ENCODE measurements at regions not wholly inside any gene's neighbourhood (a gene's known extent, or its start where the extent isn't known, plus 50 kb on each side); places are given as distances from the start of the nearest gene placed in this dataset.
A peak's percentile ranks its signal among the peaks of the same experiment; 100 is the strongest.
"Not testable (repeated sequence)": the region's sequence is repeated elsewhere in the genome, so short reads cannot be mapped to it uniquely, and the experiment has no call there.

GRCh38 chr3:105976196-105976595 lies 107.4 kb upstream of the CBLB start:
- DNase-seq (ENCODE audit: low spot score) (no peak), FAIRE-seq (no peak)

DNA sequence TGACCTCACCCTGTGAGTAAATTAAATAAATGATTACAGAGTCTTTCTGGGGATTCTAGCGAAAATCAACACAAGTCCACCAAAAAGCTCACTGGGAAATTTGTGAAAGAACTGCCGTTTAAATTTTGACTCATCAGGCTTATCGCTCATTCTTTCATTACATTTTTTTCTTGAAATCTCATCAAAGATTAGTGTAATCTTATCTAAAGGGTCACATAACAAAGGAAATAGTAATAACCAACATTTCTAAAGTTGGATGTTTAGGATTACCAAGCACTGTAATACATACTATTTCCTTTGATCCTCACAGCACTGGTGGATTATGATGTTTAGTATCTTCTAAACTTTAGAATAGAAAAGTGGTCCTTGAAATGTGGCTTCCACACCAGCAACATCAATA lies 111.1 kb upstream of the CBLB start:
- FAIRE-seq = no peak
- DNase-seq (ENCODE audit: low spot score) = no peak

GRCh38 chr3:105982207-105982606 lies 113.4 kb upstream of the CBLB start:
- FAIRE-seq (no peak), DNase-seq (ENCODE audit: low spot score) (no peak)

- DNase-seq (ENCODE audit: low spot score) = no peak
- FAIRE-seq = no peak
These were observed 116.0 kb upstream of the CBLB start for GRCh38 chr3:105984837-105985236.

DNA sequence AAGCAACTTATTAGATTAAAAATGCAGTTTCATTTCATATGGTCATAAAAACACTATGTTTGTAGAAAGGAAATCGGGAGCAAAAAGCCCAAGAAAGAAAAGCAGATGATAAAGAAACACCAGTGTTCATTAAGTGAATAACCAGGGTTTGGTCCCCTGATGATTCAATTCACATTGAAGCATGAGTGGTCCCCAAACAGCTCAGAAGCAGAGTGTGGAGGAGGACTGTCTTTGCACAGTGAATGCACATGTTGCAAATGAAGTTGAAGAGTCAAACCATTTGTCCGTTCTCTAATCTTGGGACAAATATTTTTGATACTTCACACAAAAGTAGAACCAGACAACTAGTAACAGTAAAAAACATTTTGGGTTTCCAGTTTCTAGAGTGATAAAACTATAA lies 117.5 kb upstream of the CBLB start:
- peak; percentile 71 for FAIRE-seq
- not testable (repeated sequence) for DNase-seq (ENCODE audit: low spot score)

- DNase-seq (ENCODE audit: low spot score) (no peak), FAIRE-seq (peak; percentile 48)
These were observed 119.0 kb upstream of the CBLB start for GRCh38 chr3:105987809-105988208.

GRCh38 chr3:105988540-105989212 lies 119.9 kb upstream of the CBLB start:
- DNase-seq (ENCODE audit: low spot score) (no peak), FAIRE-seq (no peak)

DNA sequence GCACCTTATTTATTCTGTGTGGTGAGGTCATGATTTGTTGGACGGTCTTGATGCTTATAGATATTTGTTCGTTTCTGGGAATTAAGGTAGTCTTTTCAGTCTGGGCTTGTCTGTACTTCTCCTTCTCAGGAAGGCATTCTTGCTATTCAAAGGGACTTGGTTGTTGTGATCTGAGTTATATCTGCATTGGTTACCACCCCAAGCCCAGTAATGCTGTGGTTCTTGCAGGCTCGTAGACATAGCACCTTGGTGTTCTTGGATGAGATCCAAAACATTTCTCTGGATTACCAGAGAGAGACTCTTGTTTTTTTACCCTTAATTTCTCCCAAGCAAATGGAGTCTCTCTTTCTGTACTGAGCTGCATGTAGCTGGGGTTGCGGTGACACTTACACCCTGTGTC lies 128.0 kb upstream of the CBLB start:
- DNase-seq (ENCODE audit: low spot score) = no peak
- peak; percentile 32 for FAIRE-seq

DNA sequence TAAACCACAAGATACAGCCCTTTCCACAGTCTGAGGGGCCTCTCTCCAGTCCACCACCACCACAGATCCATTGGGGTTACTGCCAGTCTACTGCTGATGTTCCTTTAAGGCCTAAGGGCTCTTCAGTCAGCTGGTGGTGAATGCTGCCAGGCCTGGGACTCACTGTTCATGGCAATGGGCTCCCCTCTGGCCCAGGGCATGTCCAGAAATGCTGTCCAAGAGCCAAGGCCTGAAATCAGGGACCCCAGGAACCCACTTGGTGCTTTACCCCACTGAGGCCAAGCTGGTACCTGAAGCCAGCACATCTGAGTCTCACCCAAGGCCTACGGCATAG lies 128.6 kb upstream of the CBLB start:
- no peak for FAIRE-seq
- no peak for DNase-seq (ENCODE audit: low spot score)

- DNase-seq (ENCODE audit: low spot score) (peak; percentile 69), FAIRE-seq (peak; percentile 94)
These were observed 129.2 kb upstream of the CBLB start for GRCh38 chr3:105997800-105998526.

DNA sequence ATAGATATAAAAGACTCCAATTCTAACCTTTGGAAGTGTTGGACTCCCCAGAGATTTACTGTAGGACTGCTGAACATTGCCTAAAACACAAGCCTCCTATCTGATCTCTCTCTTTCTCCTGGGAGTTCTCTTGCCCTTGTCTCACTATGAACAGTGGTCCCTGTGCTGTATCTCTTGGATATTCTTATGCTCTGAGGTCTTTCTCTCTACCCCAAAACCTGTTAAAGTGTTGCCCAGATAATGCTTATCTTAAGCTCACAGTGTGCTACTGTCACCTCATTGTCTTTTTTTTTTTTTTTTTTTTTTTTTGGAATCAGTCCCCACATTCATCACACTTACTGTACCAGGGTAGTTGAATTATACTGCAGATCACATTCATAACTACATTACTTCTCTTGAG lies 131.0 kb upstream of the CBLB start:
- no peak for FAIRE-seq
- DNase-seq (ENCODE audit: low spot score) = no peak

DNA sequence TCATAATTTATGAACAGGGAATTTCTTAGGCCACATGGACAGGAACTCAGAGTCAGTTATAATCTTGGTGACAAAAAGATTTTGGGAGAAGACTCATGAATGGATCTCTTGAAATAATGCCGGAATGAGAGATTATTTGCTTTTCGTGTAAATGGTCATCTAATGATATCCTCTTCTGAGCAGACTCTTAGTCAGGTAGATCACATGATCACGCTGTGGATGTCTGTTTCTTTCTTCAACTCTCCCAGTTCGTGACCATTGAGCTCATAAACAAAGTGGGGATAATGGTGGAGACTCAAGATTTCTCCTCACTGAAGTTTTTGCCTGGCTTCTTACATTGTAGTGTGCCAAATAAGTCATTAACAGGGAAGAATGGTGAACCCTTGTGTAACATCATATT lies 133.1 kb upstream of the CBLB start:
- no peak for FAIRE-seq
- no peak for DNase-seq (ENCODE audit: low spot score)

- peak; percentile 22 for DNase-seq (ENCODE audit: low spot score)
- FAIRE-seq = no peak
These were observed 135.4 kb upstream of the CBLB start for GRCh38 chr3:106004137-106004681.

- no peak for DNase-seq (ENCODE audit: low spot score)
- FAIRE-seq = no peak
These were observed 136.0 kb upstream of the CBLB start for GRCh38 chr3:106004826-106005225.

DNA sequence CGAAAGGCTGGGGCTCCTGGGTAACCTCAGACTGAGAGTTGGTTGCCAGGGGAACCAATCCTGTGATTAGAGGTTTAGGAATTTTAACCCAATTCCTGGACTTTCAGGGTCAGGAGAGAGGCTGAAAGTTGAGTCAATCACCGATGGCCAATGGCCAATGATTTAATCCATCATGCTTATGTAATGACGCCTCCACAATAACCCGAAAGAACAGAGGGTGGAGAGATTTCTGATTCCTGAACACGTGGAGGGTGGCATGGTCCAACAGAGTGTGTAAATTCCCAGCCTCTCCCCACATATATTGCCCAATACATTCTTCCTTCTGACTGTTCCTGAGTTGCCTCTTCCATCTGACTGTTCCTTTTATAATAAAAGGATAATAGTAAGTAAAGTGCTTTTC lies 137.2 kb upstream of the CBLB start:
- FAIRE-seq (no peak), DNase-seq (ENCODE audit: low spot score) (peak; percentile 51)

DNA sequence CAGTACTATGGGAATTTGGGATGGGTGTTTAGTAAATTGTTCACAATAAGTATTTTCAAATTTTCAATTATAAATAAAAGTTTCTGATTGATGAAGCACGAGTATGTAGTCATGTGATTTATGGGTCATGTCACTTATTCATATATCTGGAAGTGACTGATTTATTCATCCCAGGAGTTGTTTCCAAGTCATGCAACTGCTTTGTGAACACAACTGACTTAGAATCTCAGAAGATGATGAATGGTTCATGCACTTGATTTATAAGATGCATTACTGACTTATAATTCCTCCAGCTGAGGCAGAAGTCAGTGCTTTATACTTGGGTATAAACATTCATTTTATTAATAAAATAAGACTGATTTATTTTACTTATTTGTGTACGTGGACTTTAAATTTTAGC lies 137.8 kb upstream of the CBLB start:
- no peak for DNase-seq (ENCODE audit: low spot score)

GRCh38 chr3:106007512-106007911 lies 138.7 kb upstream of the CBLB start:
- FAIRE-seq (no peak), DNase-seq (ENCODE audit: low spot score) (no peak)

More for the DNA sequence above, 137.8 kb upstream of the CBLB start:
- FAIRE-seq = no peak

DNA sequence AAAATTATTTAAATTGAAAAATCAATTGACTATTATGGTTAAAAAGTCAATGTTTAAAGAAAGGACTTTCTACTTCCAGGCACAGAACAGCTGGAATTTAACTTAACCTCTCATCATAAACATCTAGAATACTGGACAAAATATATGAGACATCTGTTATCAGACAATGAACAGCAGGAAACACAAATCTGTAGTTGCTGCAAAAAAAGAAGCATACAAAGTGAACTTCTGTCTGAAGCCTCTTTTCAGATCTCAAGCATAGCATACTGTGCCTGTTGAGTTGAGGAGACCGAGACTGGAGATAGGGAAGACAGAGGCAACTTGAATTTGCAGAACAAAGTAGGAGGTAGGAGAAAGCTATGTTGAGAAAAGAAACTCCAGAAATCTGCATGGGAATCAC lies 140.0 kb upstream of the CBLB start:
- DNase-seq (ENCODE audit: low spot score) (no peak), FAIRE-seq (no peak)

DNA sequence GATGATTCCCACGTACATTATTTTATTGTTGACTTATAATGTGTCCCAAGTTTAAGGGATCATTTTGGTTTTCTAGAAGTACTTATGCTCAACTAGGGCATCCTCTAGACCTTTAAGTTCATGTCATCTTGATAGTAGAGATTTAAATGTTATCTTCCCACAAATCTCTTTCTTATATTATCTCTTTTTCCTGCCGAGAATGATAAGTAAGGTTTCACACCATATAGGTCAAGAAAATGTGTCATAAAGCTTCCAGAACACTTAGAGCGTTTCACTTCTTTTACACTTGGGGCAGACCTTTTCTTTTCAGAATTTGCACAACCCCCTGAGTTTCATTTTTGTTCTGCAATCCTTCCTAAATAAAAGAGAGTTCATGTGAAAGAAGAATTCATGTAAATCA lies 142.0 kb upstream of the CBLB start:
- DNase-seq (ENCODE audit: low spot score) = no peak
- no peak for FAIRE-seq

GRCh38 chr3:106013971-106014370 lies 145.2 kb upstream of the CBLB start:
- DNase-seq (ENCODE audit: low spot score) (no peak), FAIRE-seq (no peak)

GRCh38 chr3:106014518-106014917 lies 145.7 kb upstream of the CBLB start:
- DNase-seq (ENCODE audit: low spot score) (no peak), FAIRE-seq (no peak)

- FAIRE-seq = no peak
These were observed 146.2 kb upstream of the CBLB start for GRCh38 chr3:106014971-106015370.

DNA sequence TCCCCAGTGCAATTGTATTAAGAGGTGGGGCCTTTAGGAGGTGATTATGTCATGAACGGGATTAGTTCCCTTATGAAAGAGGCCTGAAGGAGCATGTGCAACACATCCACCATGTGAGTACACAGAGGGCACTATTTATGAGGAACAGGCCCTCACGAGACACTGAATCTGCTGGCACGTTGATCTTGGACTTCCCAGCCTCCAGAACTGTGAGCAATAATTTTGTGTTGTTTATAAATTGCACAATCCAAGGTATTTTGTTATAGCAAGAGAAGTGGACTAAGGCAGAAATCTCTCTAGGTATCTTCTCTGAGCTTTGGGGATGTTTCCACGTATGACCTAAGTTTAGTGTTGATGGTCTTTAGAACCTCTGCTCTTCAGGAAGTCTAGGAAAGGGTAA lies 149.3 kb upstream of the CBLB start:
- no peak for FAIRE-seq
- DNase-seq (ENCODE audit: low spot score) = no peak

More at GRCh38 chr3:106014971-106015370, 146.2 kb upstream of the CBLB start:
- DNase-seq (ENCODE audit: low spot score) = no peak

Measured in urothelium cell line (cell line).